CD4-positive, alpha-beta T cell treated with Interleukin-10 for 1 hour (primary cell): ENCODE measurements at regions not wholly inside any gene's neighbourhood (a gene's known extent, or its start where the extent isn't known, plus 50 kb on each side); places are given as distances from the start of the nearest gene placed in this dataset.

ENCODE experiments used
- DNase-seq: peaks from one replicate; pipeline ENCODE4 v3.0.0-alpha.2; 2020

GRCh38 chr2:59021786-59022185 lies 780.7 kb upstream of the FANCL start:
- no peak for DNase-seq

GRCh38 chr2:59019566-59020159 lies 778.5 kb upstream of the FANCL start:
- no peak for DNase-seq

DNA sequence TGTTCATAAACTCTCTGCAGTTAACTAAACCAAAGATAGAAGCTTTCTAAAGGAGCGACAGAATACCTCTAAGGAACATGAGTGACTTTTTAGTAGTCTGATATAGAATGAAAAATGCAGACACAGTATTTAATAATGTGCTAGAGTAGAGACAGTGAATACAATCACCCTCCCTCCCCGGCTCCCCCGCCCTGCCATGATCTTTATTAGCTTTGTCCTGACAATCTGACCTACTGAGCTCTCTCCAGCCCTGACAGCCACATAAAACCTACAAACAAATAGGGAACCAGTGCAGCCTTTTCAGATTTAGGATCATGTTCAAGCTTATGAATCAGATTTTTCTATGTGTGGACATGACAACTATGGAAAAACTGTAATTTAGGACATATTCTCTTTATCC lies 777.6 kb upstream of the FANCL start:
- DNase-seq = no peak

- DNase-seq = no peak
Measured at GRCh38 chr2:59015027-59015426, 773.9 kb upstream of the FANCL start.

GRCh38 chr2:59012971-59013370 lies 771.8 kb upstream of the FANCL start:
- no peak for DNase-seq

DNA sequence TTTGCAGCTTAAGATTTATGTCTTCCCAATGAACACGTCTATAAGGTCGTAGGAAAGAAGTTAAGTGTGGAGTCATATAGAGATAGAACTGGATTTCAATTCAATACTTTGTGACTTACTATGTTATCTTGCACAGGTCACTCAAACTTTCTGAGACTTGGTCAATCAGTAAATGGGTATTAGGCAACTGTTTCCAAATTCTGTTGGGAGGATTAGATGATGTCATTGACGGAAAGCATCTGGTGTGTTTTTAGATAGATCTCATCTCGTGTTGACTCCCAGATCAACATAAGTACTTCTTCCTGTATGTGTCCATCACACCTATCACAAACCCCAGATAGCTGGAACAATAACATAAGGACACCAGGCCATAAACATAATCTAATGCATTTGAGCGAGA lies 771.1 kb upstream of the FANCL start:
- DNase-seq = no peak

- no peak for DNase-seq
Measured at GRCh38 chr2:59008950-59009349, 767.8 kb upstream of the FANCL start.

GRCh38 chr2:59005836-59006615 lies 764.9 kb upstream of the FANCL start:
- DNase-seq = no peak

DNA sequence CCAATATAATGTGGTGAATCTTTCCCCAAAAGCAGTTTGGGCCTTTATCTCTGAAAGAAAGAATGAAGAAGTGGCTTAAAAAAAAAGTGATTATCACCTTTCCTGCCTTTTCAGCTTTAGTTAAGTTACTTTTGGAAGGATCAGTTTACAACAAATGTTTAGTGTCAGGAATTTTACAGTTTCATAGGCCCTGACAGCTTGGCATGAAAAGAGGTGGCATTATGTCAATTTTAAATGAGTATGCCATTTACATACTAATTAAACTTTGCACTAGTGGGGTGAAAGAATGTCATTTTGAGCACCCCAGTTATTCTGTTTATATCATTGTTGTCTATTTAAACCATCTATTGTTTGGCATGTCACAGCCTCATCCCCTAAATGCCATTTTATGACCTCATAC lies 763.5 kb upstream of the FANCL start:
- DNase-seq = no peak

DNA sequence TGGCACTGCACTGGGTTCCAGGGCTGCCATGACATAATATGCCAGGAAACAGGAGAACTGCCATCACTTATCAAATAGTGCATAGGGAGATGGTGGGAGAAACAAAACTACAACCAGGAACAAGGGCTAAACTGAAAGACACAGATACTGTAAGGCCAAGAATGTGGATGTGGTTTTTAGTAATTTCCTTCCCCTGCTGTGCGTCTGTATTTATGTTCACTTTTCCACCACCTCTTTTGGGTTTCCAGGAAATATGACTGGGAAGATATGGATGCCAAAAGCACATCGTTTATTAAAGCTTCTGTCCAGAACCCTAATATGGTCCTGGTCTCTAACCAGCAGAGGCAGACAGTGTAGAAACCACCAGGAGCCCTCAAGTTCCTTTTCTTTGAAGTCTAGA lies 759.7 kb upstream of the FANCL start:
- no peak for DNase-seq

GRCh38 chr2:58992062-58992706 lies 751.1 kb upstream of the FANCL start:
- no peak for DNase-seq

DNA sequence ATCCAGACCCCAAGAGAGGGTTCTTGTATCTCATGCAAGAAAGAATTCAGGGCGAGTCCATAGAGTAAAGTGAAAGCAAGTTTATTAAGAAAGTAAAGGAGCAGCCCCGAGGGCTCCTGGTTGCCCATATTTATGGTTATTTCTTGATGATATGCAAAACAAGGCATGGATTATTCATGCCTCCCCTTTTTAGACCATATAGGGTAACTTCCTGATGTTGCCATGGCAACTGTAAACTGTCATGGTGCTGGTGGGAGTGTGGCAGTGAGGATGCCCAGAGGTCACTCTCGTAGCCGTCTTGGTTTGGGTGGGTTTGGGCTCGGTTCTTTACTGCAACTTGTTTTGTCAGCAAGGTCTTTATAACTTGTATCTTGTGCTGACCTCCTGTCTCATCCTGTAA lies 750.2 kb upstream of the FANCL start:
- no peak for DNase-seq

- DNase-seq = no peak
Measured at GRCh38 chr2:58985541-58985940, 744.4 kb upstream of the FANCL start.

GRCh38 chr2:58984731-58985130 lies 743.6 kb upstream of the FANCL start:
- no peak for DNase-seq

DNA sequence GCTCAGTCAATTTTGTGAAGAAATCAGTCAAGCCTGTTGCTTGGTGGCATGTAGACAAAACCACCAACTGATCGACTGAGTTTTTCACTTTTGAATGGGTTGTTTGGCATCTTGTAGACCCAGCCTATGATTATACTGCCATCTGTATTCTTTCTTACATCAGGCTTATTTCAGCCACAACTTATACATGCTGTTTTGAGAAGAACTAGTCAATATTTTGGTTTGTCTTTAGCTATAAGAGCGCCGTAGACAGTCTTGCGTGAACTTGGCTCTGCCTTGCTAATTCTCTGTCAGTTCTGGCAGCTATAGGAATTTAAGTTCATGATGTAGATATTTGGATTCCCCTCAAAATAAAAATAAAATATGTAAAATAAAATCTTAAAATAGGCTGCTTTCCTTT lies 742.0 kb upstream of the FANCL start:
- DNase-seq = no peak

DNA sequence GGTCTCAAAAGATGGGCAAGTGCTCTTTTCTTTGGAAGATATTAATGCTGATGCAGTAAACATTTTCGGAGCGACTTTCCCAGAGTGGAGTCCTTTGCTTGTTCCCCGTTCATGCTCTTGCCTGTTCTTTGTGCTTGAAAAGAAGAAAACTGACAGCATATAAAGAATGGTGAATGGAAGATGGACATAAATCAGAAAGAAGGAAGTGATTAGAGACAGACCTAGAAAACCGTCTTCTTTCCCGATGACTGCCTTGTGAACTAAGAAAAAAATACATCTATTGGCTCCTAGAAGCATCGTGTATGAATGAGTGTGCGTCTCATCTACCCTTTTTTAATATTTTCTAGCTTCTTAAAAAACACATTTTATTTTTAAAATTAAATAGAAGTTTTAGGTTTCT lies 740.1 kb upstream of the FANCL start:
- no peak for DNase-seq

DNA sequence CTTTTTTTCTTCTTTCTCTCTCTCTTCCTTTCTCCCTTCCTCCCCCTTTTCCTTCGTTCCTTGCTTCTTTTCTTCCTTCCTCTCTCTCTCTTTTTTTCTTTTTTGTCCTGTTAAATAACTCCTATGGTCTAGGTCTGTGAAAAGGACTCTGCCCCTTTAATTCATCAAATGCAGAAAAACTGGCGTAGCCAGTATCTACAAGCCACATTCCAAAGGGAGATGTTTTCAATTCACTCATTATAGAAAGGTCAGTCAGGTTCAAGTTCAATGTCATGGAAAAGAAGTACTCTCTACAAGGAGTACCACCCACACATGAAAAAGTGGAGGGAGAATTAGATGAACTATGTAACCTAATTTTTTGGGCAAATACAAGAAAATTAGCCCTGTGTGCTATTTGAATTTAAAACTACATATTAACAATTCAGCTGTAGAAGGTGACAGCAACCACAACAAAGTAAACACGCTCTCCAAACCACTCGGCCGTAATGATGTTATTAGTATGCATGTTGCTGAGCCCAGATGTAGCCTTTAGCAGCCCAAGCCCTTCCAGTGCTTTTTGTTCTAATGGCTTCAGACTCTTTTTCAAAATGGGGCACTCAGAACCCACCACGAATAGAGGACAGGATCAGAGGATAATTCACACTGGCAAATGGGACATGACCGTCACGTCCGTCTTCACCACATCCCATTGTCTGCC lies 735.4 kb upstream of the FANCL start:
- DNase-seq = no peak

GRCh38 chr2:58974881-58975280 lies 733.8 kb upstream of the FANCL start:
- no peak for DNase-seq

DNA sequence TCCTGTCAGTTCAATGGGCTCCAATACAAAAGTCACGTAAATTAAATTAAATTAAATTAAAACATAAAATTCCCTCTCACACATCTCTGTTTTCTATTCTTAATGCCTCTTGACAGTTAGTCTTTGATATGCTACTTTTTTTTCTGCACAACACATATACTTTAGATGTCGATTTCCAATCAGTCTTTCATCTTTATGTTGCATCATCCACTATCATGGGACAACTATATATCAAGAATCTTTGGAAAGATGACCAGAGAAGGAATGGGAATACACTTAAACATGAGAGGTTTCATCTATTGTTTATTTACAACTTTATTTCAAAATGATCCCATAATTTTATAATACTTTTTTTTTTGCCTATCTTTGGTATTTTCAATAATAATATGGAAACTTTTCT lies 733.3 kb upstream of the FANCL start:
- DNase-seq = no peak

DNA sequence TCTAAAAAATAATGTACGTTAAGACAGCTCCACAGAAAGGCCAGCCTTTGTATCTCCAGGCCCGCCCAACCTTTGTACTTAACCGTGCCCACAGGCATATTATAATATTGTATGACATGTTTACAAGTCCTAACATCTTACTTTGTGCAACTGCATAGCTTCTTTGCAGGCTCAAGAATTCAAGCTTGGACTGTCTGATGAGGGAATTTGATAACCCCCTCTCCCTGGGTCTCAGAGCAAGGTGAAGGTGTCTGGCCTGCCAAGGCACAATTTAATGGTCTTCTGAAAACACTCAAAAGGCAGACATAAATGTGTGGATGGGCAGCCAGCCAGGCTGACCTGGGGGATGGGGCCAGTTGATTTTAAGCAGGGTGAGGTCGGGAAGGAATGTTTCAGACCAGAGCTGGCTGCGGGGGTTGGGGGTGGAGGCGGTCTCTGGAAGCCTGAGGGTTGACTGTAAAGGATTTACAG lies 732.7 kb upstream of the FANCL start:
- DNase-seq = no peak

- DNase-seq = no peak
Measured at GRCh38 chr2:58972737-58973136, 731.6 kb upstream of the FANCL start.

DNA sequence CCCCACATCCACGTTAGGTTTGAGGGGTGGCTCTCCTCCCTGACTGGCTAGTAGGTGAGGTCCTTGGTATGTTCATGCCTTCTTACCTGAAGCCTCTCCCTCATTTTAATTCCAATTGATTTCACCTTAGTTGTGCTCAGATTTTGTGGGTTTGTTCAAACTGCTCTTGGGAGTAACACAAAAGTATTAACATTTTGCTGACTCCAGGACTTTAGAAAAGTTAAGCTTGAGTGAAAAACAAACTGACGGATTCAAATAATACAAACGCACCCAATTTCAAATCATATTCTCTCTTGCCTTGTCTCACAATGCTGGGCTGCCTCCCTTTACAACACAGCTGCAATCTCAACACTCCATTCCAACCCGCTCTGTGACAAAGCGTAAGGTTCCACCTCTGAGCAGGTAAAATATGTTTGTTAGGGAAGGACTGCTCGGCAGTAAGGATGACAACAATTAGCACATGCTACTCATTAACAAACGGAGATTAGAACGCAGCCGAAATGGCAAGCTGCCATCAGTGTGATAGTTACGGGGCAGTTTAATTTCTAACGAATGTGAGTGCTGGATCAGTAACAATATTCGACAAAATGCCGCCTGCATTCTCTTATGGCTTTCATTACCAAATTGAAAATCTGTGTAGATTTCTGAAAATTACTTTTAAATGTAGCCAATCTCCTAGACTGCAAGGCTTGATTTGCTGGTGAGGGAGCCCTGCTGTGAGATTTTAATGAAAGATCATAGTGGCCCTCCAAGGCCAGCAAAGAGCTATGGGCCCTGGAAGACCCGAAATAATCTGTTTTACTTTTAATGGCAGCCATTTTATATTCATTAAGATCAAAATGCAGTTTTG lies 730.6 kb upstream of the FANCL start:
- no peak for DNase-seq

- no peak for DNase-seq
Measured at GRCh38 chr2:58970365-58970764, 729.2 kb upstream of the FANCL start.
